Adrenal gland (tissue), 9 donors: ENCODE measurements at regions not wholly inside any gene's neighbourhood (a gene's known extent, or its start where the extent isn't known, plus 50 kb on each side); places are given as distances from the start of the nearest gene placed in this dataset.

Experiments used
- DNase-seq, 7 donors: peaks; one replicate each; pipeline ENCODE4 v3.0.0-alpha.2; 2019 to 2020
- H3K27ac ChIP-seq, 5 donors: fragments of 200-600 bp; sonication (generic) in 4 of 5; 1 replicate in 3 of 5; 2 replicates in 2 of 5; pipeline versions ENCODE4 v1.5.1 to v1.8.0; 2016 to 2020; ENCODE audit warnings: mild to moderate bottlenecking in 1 of 5
- H3K27me3 ChIP-seq: fragments of 200-600 bp; 2 replicates; pipeline ENCODE4 v1.8.0; 2021
- H3K36me3 ChIP-seq, 2 donors: fragments of 200-600 bp; replicated peaks in 1 of 2; 1 replicate in 1 of 2; 2 replicates in 1 of 2; pipeline versions ENCODE4 v1.5.1 to v1.8.0; 2018 to 2022
- H3K4me1 ChIP-seq, 2 donors: fragments of 200-600 bp; replicated peaks in 1 of 2; 1 replicate in 1 of 2; 2 replicates in 1 of 2; pipeline versions ENCODE4 v1.5.1 to v1.8.0; 2018 to 2021
- H3K4me3 ChIP-seq, 4 donors: fragments of 200-600 bp; sonication (generic) in 3 of 4; one replicate each; pipeline ENCODE4 v1.5.1; 2016 to 2018
- H3K9me3 ChIP-seq, 3 donors: fragments of 200-600 bp; sonication (generic) in 1 of 3; replicated peaks in 1 of 3; 1 replicate in 2 of 3; 2 replicates in 1 of 3; pipeline versions ENCODE4 v1.5.1 to v1.8.0; 2016 to 2021
- POLR2A ChIP-seq, 2 donors: fragments of 450-650 bp; IDR thresholded peaks; one replicate each; pipeline ENCODE4 v1.6.1; 2017; ENCODE audit warnings: antibody characterized with exemption in 2 of 2, mild to moderate bottlenecking in 2 of 2, moderate library complexity in 1 of 2
- WGBS, 4 donors: extraction: QIAGEN DNeasy Blood & Tissue Kit in 2 of 4; methylation state at CpG; one replicate each; pipeline versions ENCODE4 v1.1.5 to v1.1.7; 2013 to 2017; 5-methylcytosine and 5-hydroxymethylcytosine counted together
- intact Hi-C, 2 donors: fragments of 100-400 bp; cut with DNase I; formaldehyde crosslinking; loops; one replicate each; pipeline versions ENCODE4 v1.14.1 to v1.15.0; 2022 to 2023
- TF ChIP-seq, protein P1 (sequence below), 6 experiments: fragments of 450-650 bp in 4 of 6; fragments of 200-600 bp in 2 of 6; sonication (generic) in 1 of 6; IDR thresholded peaks; 1 replicate in 5 of 6; 2 replicates in 1 of 6; pipeline versions ENCODE4 v1.5.1 to v1.8.0; 2016 to 2021; ENCODE audit warnings: antibody characterized with exemption in 6 of 6, mild to moderate bottlenecking in 2 of 6, moderate library complexity in 1 of 6
- donor health status: healthy with polysubstance abuse.
- donor health status: Bipolar disorder and iron deficiency.
- donor health status: DM: yes; HTN: yes; CAD: no.
- donor health status: DM: no; HTN: no; CAD: no.
- donor health status: DM: no; HTN: no; CAD: no.

DNA sequence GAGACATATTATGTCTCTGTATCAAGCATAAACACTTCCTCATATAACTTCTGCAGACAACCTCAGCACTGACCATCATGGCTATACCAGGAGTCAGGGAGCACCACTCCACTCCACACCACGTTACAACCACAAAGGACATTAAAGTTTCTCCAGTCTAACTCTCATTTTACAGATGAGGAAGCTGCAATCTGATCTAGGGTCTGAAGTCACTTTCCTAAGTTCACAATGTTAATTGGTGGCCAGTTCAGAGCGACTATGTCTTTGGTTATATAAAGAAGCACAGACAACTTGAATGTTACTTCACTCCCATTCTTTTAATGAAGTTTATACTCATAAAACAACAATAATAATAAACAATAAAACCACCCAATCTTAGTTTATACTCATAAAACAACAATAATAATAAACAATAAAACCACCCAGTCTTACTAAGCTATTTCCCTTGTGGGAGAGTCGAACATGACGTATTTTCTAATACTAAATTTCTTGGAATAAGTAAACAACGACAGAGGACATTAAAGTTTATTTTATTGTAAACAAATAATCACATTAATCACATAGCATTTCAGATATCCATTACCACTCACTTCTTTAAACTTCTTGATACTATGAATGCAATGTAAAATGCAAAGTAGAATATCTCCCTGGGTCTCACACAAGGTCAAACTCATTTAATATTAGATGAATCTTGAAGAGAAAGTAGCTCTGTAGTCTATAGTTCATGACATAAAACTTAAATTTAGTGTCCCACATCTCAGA is 72.4 kb upstream of the SSTR1 start:
- WGBS, 4 donors, result 73 to 79% (median 76%) methylated on average over 5 of the region's 5 CpGs
- Histone ChIP-seq H3K4me3 (no peak overlapping the region), H3K9me3 (no peaks in the 10 kb centered on the region), H3K27ac (no peak overlapping the region), H3K27me3 (no peaks in the 10 kb centered on the region), H3K4me1 (no peaks in the 10 kb centered on the region), H3K36me3 (no peaks in the 10 kb centered on the region)
- TF ChIP-seq POLR2A (IDR thresholded peaks at IDR 0.05), result no peak
- TF ChIP-seq, protein P1, sequence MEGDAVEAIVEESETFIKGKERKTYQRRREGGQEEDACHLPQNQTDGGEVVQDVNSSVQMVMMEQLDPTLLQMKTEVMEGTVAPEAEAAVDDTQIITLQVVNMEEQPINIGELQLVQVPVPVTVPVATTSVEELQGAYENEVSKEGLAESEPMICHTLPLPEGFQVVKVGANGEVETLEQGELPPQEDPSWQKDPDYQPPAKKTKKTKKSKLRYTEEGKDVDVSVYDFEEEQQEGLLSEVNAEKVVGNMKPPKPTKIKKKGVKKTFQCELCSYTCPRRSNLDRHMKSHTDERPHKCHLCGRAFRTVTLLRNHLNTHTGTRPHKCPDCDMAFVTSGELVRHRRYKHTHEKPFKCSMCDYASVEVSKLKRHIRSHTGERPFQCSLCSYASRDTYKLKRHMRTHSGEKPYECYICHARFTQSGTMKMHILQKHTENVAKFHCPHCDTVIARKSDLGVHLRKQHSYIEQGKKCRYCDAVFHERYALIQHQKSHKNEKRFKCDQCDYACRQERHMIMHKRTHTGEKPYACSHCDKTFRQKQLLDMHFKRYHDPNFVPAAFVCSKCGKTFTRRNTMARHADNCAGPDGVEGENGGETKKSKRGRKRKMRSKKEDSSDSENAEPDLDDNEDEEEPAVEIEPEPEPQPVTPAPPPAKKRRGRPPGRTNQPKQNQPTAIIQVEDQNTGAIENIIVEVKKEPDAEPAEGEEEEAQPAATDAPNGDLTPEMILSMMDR (IDR thresholded peaks at IDR 0.05), result no peak
- intact Hi-C loops, result no loop called here
- no peak for DNase-seq

DNA sequence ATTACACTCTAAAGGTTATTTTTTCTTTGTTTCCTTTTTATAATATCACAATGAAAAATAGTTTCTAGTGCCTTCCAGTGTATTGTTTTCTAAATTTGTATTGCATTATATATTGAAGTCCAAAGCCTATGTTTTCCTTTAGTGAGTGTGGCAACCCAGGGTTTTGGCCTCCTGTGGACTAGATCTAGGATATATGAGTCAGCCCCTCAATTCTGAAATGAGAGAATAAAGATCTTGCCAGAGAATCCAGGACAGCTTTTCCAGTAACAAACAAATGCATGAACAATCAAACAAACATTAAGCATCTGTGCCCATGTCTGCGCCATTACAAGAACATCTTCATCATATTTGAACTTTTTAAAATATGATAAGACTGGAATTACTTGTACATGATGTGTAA is 70.7 kb upstream of the SSTR1 start:
- Histone ChIP-seq H3K27ac (no peak overlapping the region), H3K27me3 (no peaks in the 10 kb centered on the region), H3K4me1 (no peaks in the 10 kb centered on the region), H3K4me3 (no peak overlapping the region), H3K36me3 (no peaks in the 10 kb centered on the region), H3K9me3 (no peaks in the 10 kb centered on the region)
- 89 to 97% (median 94%) methylated on average over 1 of the region's 1 CpG for WGBS, 4 donors
- DNase-seq, result no peak
- no peak for TF ChIP-seq POLR2A (IDR thresholded peaks at IDR 0.05)
- TF ChIP-seq, protein P1 (IDR thresholded peaks at IDR 0.05), result no peak
- intact Hi-C loops, result no loop called here

DNA sequence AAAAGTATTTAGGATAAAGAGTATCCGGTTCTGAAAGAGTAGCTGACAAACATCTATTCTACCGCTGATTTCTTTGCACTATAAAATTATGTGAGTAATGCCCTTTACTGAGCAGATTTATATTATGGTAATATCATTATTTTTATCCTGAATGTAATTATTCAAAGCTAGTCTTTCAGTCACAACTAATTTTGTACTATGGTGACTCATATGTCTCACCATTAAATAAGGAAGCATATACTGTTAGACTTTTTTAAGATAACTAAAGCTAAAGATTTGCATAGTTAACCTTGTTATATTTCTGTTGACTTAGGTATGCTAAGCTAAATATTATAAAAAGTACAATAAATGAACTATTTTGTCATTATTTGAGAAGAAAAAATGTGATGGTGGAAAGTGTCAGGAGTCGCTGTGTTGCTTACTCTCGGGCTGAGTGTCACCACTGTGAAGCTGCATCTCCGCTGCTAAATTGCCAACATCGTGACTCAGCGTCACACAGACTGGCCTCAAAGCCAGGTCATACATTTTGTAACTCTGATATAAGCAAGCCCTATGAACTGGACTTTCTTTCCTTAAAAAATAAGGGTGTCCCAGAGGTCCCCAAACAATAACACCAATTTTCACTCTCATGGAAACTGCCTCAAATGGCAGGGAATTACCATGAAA is 69.1 kb upstream of the SSTR1 start:
- no peaks in the 10 kb centered on the region for H3K27me3 ChIP-seq
- no peak for DNase-seq
- no peaks in the 10 kb centered on the region for H3K4me1 ChIP-seq
- no peak for TF ChIP-seq POLR2A (IDR thresholded peaks at IDR 0.05)
- TF ChIP-seq, protein P1 (IDR thresholded peaks at IDR 0.05), result no peak
- no peak overlapping the region for H3K27ac ChIP-seq
- no peaks in the 10 kb centered on the region for H3K36me3 ChIP-seq
- 79 to 91% (median 87%) methylated on average over 7 of the region's 7 CpGs for WGBS, 4 donors
- H3K4me3 ChIP-seq, result no peak overlapping the region
- H3K9me3 ChIP-seq, result no peaks in the 10 kb centered on the region
- intact Hi-C loops, result no loop called here

DNA sequence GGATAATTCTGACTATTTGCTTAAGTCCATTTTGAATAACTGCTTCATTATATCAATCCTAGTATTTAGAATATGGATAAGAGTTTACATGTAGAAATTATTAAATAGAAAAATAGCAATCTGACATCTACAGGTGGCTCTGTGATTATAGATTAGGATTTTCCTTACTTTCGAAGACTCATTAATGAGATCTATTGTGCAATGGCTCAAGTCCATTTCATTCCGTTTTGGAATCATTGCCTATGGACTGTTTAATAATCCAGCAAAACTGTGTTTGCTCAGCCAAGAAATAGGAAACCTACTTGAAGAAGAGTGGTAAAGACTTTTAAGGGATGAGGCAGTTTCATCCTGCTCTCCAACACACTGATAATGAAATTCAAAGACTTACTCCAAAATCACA is 67.8 kb upstream of the SSTR1 start:
- no peak overlapping the region for H3K4me3 ChIP-seq
- WGBS, 4 donors, result 71 to 86% (median 80%) methylated on average over 2 of the region's 2 CpGs
- H3K9me3 ChIP-seq, result no peaks in the 10 kb centered on the region
- DNase-seq, result no peak
- H3K4me1 ChIP-seq, result no peaks in the 10 kb centered on the region
- no peaks in the 10 kb centered on the region for H3K36me3 ChIP-seq
- intact Hi-C loops, result no loop called here
- no peaks in the 10 kb centered on the region for H3K27me3 ChIP-seq
- H3K27ac ChIP-seq, result no peak overlapping the region
- TF ChIP-seq, protein P1 (IDR thresholded peaks at IDR 0.05), result no peak
- no peak for TF ChIP-seq POLR2A (IDR thresholded peaks at IDR 0.05)
